Fibroblast of gingiva (primary cell): ENCODE measurements at regions not wholly inside any gene's neighbourhood (a gene's known extent, or its start where the extent isn't known, plus 50 kb on each side); places are given as distances from the start of the nearest gene placed in this dataset.
"Not testable (repeated sequence)": the region's sequence is repeated elsewhere in the genome, so short reads cannot be mapped to it uniquely, and the experiment has no call there.

ENCODE experiments used
- DNase-seq: peaks from one replicate; pipeline ENCODE4 v3.0.0-alpha.2; 2011; ENCODE audit warnings: low read depth

DNA sequence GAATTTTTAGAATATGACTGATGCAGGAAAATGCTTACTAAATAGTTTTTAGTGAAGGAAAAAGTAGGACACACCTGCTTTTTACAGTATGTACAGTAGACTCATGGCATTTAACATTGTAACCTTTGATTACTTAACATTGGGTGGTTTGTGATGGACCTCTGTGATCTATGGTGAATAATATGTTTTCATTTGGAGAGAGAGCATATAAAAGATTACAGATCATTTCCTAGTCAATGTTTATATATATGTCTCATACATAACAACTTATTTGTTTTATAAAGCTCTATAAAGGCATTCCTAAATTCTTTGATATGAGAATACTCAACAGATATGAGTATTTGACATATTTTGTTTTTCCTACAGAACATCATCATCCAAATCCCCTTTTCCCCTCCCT, 129.3 kb upstream of the PDE7B start:
- DNase-seq: no peak

DNA sequence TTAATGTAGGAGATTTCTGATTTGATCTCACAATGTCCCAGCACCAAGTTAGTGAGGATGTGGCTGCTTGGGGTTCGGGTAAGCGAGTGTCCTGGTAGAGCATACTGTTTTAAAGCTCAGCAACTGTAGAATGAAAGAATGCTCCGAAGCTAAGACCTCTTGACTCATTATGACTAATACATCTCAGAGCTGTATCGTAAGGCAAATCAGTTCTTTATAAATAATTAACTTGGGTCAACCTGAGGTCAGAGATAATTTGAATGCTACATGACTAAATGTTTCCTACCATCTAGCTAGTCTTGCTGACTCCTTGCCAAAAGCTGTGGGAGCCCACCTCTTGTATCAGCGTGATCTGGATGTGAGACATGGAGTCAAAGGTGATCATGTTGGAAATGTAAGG, 128.8 kb upstream of the PDE7B start:
- DNase-seq: peak; percentile 49

GRCh38 chr6:135728589-135728988, 122.9 kb upstream of the PDE7B start:
- no peak for DNase-seq

GRCh38 chr6:135731116-135731515, 120.4 kb upstream of the PDE7B start:
- no peak for DNase-seq

DNA sequence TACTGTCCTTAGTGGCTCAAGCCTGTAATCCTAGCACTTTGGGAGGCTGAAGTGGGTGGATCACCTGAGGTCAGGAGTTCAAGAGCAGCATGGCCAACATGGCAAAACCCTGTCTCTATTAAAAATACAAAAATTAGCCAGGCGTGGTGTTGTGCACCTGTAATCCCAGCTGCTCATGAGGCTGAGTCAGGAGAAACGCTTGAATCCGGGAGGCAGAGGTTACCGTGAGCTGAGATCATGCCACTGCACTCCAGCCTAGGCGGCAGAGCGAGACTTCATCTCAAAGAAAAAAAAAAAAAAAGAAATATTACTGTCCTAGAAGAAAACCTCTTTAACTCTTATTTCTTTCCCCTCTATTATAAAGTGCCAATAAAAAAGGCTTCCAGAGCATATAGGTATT, 115.2 kb upstream of the PDE7B start:
- not testable (repeated sequence) for DNase-seq

- DNase-seq: no peak
These were observed 112.9 kb upstream of the PDE7B start for GRCh38 chr6:135738636-135739035.

- peak; percentile 2 for DNase-seq
These were observed 112.2 kb upstream of the PDE7B start for GRCh38 chr6:135739288-135739687.

GRCh38 chr6:135740580-135740979, 110.9 kb upstream of the PDE7B start:
- DNase-seq: no peak

DNA sequence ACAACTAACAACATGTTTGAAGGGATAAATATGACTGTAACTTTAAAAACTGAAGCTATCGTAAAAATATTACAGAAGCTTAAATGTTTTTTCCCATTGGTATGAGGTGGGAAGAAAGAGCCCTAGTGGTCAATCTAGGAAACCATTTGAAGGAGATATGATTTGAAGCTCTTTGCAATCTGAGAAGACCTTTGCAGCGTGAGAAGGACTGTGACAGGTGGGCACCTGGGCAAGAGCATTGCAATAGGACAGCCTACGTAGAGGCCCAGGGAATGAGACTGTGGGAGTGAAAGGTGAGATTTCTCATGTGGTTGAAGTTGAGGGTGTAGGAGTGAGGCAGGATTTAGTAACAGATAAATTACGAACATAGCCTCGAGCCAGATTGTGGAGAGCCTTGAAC, 108.0 kb upstream of the PDE7B start:
- no peak for DNase-seq

DNA sequence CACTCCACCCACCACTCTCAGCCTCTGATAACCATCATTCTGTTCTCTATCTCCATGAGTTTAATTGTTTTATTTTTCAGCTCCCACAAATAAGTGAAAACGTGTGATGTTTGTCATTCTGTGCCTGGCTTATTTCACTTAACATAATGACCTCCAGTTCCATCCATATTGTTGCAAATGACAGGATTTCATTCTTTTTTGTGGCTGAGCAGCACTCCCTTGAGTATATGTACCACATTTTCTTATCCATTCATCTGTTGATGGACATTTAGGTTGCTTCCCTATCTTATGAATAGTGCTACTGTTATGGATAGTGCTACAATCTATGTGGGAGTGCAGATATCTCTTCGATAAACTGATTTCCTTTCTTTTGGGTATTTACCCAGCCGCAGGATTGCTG, 103.3 kb upstream of the PDE7B start:
- DNase-seq: no peak

DNA sequence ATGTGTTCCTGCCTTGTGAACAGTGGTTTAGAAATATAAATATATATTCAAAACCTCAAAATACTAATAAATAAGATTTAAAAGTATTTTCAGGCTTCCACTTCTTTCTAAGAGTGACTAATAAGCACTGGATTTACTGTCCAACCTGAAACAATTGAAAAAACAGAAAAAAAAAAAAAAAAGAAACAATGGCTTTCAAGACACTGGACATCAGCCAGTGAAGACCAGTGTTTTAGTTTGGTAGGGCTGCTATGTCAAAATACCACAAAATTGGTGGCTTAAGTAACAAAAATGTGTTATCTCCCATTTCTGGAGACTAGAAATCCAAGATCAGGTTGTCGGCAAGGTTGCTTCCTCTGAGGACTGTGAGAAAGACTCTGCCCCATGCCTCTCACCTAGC, 101.4 kb upstream of the PDE7B start:
- no peak for DNase-seq

GRCh38 chr6:135753196-135753595, 98.3 kb upstream of the PDE7B start:
- no peak for DNase-seq

DNA sequence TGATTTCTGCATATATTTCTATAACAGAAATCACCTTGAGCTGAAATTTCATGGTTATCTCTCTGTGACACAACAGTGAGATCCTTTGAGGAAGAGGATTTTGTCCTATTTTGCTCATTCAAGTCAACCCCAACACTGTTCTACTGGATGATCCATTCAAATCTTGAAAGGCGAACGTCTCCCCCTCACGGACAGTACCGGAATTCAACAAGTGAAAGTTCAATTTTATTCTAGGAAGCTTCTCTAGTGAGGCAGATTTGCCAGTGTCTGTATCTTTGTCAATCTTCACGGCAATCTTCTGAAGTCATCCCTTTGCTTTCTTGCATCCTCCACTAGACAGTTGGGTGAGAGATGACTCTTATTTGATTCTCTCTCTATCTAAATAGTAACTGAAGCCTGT, 91.7 kb upstream of the PDE7B start:
- DNase-seq: no peak

DNA sequence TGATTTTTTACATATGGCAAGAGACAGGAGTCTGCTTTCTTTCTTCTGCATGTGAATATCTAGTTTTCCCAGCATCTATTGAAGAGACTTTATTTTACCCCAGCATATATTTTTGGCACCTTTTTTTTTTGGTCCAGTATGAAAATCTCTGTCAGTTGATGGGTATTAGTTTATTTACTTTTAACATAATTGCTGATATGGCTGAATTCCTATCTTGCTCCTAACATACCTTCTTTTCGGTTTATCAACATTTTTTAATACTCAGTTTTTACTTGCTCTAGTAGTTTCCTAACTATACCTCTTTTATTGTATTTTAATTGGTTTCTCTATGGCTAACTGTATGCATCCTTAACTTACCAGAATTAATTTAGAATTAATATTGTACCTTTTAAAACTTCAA, 77.5 kb upstream of the PDE7B start:
- DNase-seq: no peak

- DNase-seq: no peak
These were observed 72.3 kb upstream of the PDE7B start for GRCh38 chr6:135779213-135779612.

DNA sequence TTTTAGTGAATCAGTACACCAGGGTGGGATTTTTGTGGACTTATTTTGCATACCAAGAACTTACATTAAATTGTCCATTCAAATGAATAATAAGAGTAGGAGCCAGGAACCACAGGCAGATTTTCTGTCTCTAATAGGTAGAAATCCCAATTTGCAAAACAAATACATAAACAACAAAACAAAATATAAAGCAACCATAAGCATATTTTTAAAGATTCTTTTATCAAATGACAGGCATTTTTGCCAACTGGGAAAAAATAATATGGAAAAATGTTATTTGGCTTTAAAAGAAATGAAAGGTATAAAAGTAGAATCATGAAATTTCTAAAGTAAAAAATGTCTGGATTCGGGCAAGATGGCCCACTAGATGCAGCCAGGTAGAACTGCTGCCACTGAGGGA, 71.2 kb upstream of the PDE7B start:
- DNase-seq: no peak

- no peak for DNase-seq
These were observed 69.0 kb upstream of the PDE7B start for GRCh38 chr6:135782546-135782945.

GRCh38 chr6:135784507-135784906, 67.0 kb upstream of the PDE7B start:
- DNase-seq: no peak

GRCh38 chr6:135789375-135790050, 62.0 kb upstream of the PDE7B start:
- DNase-seq: no peak

- no peak for DNase-seq
These were observed 60.1 kb upstream of the PDE7B start for GRCh38 chr6:135791441-135791840.

DNA sequence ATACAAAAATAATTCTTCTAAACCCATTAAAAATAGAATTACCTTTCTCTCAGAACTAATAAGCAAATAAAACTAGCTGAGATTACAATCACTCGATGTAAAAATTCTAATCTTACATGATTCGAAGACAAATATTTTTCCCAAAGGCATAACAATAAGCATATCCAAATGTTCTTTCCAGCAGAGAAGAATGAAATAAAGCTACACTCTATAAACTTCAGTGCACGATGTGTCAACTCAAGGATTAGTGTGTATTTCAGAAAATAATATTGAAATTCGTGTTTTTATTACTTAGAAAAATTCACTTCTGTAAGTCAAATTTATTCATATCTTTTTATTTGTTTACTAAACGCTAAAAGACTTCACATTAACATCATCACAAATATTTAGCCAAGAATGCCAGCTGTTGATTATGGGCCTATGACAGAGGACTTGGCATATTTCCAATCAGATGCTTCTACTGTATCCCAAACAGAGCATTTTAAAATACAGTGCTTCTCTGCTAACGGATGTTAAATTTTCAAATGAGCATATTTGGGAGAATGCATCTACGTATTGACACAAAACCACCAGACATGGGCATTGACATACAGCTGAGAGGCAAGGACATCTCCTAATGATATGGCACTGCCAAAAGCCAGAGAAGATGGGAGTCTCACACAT, 54.7 kb upstream of the PDE7B start:
- peak; percentile 3 for DNase-seq

GRCh38 chr6:135797361-135797760, 54.1 kb upstream of the PDE7B start:
- no peak for DNase-seq

DNA sequence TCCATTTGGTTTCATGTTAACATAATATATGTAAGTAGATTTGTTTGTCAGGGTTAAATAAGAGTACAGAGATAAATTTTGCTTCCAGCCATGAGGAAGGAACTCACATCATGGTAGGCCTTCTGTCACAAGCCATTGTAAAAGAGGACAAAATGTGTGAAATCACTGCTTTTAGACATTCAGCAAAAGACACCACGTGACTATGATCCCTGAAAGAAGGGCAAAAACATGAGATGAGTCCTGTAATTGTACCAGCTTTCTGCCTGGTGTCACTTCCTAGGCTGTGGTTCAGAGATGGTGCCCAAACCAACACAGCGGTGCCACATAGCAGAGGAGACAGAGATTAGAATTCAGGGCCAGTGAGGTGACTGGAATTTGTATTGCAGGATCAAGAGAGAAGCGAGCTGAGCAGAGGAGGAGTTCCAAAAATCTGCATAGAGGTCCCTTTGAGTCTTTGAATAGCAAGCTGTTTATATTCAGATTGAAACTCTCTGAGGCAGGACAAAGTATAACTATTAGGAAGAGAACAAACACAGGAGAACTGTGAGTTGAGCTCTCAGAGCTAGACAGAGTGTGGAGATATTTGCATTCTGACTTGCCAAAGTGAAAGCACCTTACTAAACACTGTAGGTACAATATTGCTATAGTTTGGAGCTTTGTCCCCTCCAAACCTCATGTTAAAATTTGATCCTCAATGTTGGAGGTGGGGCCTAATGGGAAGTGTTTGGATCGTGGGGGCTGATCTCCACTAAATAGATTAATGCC, 52.6 kb upstream of the PDE7B start:
- DNase-seq: no peak
